T-helper 1 cell (primary cell): ENCODE measurements at regions not wholly inside any gene's neighbourhood (a gene's known extent, or its start where the extent isn't known, plus 50 kb on each side); places are given as distances from the start of the nearest gene placed in this dataset.

Experiments used
- DNase-seq, 5 donors: peaks; one replicate each; pipeline ENCODE4 v3.0.0-alpha.2; 2012 to 2020

DNA sequence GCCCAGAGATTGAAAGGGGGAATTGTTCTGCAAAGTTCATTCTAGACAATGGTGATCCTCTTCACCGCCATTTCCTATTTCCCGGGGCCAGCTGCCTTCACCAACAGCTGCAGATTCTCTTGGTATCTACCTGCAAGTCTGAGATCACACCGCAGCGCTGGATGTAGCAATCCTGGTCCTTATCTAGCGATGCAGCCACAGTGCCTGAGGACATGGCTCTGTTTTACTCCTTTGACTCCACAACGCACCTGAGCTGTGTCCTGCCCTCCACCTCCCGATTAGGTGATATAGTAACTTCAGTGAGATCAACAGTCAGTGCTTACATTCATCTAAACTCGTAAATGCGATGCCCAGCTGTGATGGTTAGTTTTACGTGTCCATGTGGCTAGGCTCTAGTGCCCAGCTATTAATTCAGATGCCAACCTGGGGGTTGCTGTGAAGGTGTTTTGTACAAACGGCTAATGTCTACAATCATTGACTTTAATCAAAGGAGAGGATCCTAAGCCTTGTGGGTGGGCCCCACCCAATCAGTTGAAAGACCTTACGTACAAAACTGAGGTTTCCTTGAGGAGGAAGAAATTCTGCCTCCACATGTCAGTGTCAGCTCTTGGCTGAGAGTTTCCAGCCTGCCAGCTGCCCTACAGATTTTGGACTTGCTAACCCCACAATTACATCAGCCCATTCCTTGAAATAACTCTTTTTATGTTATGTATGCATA is 189.8 kb downstream of the SH3BP4 start:
- DNase-seq: no peak

DNA sequence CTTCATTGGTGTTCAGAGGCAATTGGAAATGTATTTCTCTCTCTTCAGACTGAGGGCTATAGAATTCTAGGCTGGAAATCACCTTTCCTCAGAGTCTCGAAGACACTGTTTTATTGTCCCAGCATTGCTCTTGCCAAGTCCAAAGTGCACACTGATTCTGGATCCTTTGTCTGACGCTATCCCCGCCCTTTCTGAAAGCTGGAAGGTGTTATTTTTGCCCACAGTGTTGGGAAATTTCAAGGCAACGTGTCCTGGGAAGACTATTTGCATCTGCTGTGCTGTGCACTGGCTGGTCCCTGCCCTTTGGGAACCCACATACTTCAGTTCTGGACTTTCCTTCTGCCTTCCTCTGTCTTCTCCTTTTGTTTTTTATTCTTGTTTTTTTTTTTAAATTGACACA is 190.8 kb downstream of the SH3BP4 start:
- DNase-seq: no peak

DNA sequence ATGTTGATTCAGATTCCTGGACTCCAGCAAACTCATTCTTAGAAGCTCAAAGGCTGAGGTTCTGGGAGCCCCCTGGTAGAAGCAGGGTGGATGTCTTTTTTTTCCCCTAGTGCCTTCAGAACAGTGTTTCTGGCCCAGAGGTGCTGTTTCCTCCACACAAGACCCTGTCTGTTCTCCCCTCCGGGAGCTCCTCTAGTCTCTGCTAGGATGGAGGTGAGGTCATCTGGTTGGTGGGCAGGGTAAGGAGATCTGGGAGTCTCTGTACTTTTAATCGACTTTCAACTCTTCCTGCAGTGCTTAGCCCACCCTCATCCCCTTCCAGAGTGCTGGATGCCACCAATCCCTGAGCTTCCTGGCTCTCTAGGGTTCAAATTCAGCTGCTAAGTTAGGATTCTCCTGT is 192.0 kb downstream of the SH3BP4 start:
- no peak for DNase-seq

DNA sequence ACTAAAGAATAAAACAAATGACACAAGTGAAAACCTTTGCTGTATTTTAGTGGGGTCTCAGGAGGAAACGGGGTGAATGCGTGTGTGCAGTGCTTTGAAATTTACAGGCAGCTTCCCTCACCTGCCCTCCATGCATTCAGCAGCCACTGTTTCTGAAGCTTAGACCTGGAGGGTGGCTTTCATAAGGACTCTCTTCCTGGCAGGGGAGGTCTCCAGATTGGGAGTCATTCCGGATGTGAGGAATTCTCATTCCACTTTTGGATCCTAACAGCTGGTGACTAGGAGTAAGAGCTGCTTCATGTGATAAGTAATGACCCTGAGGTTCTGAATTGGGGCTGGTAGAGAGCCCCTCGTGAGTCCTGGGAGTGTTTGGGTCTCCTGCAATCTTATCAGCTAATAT is 192.5 kb downstream of the SH3BP4 start:
- no peak for DNase-seq

DNA sequence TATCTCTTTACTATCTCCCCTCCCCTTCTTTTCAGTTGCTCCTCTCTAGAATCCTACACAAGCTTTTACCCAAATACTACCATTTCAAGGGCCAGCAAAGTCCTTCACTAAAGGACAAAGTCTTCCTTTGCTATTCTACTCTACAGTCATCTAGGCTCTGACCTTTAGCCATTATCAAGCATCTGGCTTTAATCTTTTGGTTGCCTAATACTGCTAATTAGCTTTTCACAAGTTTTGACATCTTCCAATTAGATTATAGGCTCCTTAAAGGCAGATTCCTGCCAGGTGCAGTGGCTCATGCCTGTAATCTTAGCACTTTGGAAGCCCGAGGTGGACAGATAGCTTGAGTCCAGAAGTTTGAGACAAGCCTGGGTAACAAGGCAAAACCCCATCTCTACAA is 194.4 kb downstream of the SH3BP4 start:
- no peak for DNase-seq

DNA sequence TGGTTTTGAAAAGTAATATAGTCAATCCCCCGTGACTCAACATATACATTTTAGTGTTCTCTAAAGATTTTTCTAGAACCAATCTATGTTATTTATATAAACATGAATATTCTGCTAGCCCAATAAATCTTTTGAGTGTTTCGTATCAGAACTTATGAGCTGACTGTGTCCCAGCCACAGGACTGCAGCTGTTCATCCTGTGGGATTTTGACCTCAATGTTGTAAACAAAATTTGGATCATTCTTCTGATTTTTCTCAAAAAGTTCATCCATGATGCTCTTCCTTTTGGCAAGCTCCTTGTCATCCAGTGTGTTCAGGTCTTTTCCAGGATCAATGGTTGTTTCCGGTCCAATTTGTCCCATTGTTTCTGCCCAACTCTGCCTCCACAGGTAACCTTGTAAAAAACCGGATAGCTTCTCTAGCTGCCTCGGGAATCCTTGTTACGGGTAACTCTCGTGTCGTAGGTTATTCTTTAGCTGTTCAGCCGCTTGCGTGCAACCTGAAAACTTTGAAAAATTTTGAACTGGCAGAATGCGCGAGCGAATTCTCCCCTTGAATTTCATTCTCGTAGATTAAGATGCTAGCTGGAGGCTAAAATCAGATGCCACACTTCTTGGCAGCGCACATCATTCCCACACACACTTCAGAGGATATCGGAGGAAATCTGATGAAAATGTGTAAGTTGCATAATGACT is 195.2 kb downstream of the SH3BP4 start:
- DNase-seq: no peak

DNA sequence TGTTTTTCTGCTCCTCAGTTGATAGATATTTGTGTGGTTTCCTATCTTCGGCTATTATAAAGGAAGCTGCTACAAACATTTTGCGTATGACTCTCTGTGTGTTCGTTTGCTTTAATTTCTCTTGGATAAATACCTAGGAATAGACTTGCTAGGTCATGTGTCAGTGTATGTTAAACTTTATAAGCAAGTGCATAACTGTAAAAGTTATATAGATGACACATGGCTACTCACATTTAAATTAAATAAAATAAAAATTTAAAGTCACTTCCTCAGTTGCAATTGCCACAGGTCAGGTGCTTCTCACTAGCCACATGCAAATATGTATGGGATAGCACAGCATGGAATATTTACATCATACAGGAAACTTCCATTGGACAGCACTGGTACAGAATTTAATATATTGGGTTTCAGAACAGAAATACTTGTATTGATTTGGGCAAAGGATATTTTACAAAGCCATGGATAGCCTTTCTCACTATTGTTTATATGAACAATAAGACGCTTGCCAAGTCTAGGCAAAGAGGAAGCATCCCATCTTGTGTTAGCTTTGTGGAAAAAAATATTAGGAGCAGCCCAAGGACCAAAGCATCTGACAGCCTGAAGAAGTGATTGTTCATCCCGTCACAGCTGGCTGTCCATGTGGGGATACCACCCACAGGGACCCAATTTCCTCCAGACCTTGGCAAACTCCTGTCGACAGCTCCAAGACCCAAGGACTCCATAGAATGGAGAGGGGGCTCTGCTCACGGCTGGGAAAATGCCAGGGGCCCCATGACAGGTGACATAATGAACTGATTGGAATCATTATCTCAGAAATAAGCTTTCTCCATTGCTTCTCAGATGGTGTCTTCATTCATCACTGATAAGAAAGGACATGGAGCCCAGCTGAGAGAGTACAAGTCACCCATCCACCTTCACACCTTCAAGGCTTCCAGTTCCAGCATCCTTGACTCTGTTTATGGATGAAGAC is 196.7 kb downstream of the SH3BP4 start:
- DNase-seq: no peak

DNA sequence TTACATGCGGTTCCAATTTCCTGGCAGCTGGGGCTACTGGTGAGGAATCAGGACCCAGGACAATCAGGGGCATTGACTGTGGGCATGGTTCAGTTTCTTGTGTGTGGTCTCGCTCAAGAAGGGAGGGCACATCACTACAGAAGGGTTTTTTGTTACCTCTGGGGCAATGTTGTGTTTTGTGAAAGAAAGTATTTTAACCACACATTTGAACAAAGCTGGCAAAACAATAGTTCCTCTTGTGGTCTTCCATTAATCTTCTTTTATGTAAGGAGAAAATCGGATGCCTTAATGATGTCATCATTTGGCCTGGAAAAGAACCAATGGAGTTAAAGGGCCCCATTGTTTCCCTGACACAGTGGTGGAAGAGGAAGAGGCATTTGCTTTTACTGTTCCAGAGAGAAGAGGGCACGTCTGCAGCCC is 197.4 kb downstream of the SH3BP4 start:
- no peak for DNase-seq

DNA sequence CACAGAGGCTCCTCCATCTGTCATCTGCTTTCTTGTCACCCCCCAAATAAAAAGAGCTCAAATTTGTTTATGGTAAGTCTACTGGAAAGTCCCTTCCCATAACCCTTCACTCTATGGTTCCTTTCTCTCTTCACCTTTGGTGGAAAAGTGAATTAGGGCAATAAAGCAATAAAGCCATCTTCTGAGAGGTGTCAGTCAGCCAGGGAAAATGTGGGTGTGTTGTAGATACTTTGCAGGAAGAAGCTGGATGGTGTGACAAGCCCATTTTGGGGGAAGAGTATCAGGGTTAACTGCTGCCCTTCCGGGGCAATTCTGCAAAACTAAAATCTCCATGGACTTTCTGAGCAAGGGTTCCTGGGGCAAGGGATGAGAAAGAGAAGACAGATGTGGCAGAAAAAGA is 197.9 kb downstream of the SH3BP4 start:
- DNase-seq: no peak

DNA sequence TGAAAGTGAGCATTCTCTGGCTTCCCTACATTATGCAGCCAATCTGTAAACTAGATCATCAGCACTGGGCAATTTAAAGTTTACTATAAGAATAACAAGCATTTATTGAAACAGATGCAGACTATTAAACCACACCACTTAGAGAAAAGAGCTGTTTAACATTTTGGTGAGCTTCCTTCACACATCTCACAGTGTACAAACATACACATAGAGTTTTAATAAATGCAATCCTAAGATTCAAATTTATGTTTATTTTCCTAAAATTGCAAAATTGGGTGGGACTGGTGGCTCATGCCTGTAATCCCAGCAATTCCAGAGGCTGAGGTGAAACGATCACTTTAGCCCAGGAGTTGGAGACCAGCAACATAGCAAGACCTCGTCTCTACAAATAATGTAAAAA is 199.3 kb downstream of the SH3BP4 start:
- no peak for DNase-seq

DNA sequence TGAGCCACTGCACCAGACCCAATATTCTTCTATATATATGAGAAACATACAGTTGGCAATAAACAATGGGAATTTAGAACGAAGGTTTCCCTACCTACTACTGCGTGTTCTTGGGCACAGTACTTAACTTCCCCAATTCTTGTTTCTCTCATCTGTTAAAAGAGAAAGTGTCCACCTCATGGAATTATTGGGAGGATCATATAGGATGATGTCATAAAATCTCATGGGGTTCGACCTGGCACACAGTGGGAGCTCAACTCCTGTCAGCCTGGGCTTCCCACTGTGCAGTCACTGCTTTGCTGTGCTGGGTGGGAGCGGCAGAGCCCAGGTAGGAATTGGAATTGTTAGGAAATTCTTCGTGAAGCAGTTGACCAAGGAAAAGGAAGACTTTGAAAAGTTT is 203.3 kb downstream of the SH3BP4 start:
- DNase-seq: no peak

DNA sequence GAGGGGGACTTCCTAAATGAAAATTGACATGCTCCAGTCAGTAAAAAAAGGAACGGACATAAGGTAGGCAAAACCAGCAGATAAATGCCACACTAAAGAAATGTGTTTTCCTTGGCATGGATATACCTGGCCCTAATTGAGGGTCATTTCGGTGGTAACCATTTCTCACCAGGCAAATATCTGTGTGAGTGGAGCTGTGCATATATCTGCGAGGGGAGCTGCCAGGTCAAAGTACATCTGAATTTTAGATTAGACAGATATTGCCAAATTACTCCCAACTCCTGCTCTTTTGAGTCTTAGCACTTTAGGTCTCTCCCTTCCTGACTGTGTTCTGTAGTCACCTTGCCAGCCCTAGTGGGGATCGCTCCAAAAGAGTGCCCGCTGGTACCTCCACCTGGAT is 204.2 kb downstream of the SH3BP4 start:
- DNase-seq: no peak

DNA sequence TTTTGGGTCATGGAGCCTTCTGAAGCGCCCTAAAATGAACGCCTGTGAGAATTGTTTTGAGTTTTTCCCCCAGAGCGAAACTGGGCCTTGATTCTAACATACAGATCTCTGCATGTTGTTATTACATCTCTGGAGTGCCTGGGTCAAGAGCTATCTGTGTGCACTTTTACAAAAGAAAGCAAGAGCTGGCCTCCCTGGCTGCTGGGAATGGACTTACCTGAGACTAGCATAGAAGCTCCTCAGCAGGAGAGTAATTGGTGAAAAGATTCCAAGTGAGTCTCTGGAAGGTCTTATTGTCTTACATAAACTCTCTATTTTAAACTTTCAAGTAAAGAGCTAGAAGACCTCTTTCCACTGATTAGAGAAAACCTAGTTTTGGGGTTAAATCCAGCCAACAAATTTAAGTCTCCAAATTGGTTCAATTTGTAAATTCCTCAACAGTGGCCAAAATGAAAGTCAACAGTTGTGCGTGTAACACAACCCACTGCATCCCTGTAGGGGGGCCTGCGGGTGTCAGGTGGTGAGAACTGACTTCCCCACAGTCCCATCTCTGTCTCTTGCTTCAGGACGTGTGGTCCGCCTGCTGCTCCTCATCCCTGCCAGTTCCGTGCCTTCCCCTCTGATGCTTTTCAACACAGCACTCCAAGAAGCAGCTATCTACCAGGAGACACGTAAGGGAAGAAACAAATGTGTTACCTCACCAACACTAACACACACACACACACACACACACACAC is 206.1 kb downstream of the SH3BP4 start:
- no peak for DNase-seq

DNA sequence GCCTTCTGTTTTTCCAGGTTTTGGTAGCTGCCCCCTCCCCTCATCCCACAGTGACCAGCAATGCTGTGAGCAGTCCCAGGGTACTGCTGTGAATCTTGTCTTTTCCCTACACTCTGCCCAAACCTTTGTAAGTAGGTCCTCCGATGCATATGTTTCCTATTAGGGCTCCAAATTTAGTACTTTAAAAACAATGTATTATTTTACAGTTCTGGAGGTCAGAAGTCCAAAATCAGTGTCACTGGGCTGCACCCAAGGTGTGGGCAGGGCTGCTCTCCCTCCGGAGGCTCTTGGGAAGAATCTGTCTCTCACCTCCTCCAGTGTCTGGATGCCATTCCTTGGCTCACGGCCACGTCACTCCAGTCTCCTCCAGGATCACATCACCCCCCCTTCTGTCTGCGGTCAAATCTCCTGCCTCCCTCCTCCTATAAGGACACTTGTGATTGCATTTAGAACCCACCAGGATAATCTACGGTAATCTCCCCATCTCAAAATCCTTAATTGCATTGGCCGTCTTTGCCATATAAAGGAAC is 208.5 kb downstream of the SH3BP4 start:
- DNase-seq: no peak

DNA sequence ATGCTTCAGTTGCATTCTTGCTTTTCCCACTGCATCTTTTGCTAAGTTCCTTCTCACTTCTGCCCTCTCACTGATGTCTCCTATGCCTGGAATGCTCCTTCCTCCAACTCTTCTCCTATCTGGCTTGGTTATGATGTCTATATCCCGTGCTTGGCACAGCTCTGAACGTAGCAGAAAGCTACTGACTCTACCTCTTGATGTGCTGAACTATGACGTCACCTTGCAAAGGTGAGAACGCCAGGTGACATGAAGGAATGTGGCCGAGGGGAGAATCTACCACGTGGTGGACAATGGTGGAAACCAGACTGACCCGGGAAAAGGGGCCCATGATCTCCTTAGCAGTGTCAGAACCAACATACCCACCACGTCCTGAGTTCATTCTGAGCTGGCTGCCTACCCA is 209.7 kb downstream of the SH3BP4 start:
- no peak for DNase-seq

DNA sequence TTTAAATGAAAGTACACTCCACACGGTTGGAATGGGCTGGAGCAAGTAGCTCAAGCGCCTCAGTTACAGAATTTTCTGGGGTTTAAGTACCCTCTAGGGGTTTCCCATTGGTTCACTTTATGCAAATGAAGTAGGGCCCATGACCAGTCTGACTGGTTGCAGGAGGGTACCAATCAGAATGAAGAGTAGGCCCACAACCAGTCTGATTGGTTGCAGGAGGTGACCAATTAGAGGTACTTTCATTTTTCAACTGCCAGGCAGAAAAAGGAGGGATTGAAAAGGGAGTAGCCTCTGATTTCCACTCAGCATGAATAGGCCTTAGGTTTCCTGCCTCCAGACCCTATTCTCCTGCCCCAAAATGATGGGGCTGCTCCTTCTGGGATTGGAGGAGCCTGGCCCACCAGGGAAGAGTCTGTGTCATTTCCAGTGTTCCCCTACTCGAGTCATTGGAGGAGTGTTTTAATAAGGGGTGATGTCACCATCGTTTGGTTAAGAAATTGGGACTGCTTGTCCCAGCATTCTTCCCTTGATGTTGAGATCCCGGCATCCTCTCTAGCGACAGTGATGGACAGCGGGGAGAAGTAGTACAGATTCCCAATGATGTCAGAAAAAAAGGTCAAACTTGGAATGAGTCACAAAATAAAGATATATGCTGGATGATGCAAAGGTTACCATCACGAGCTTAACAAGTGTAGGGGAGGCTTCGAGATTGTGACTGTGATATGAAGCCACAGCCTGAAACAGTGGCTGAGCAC is 210.4 kb downstream of the SH3BP4 start:
- no peak for DNase-seq

DNA sequence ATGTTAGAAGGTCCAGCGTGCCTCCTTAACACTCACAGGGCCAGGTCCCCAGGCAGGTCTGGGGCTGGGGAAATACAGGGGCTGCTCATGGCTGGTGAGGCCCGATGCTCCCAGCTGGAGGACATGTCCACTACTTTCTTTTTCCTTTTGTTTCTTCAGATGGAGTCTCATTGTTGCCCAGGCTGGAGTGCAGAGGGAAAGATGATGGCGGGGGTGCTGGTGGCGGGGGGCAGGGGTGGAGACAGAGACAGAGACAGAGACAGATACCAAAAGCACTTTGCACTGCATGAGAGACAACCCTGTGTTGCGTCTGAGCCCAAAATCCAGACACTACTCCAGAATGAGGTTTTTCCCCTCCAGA is 211.0 kb downstream of the SH3BP4 start:
- no peak for DNase-seq

DNA sequence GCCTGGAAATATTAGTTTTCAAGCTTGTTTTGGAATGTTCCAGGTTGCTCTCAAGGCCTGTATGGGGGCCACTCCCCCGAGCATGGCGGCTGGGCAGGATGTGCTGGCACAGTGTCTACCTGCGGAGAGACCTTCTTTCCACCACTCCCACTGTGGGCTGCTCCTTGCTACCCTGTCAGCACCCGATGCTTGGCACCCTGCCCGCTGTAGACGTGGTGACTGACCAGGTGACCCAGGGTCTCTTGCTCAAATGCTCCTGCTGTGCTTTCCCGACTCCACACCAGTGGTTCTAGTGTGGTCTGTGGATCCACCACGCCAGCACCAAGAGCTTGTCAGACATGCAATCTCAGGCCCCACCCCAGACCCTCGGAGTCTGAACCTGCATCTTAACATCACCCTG is 213.3 kb downstream of the SH3BP4 start:
- no peak for DNase-seq

DNA sequence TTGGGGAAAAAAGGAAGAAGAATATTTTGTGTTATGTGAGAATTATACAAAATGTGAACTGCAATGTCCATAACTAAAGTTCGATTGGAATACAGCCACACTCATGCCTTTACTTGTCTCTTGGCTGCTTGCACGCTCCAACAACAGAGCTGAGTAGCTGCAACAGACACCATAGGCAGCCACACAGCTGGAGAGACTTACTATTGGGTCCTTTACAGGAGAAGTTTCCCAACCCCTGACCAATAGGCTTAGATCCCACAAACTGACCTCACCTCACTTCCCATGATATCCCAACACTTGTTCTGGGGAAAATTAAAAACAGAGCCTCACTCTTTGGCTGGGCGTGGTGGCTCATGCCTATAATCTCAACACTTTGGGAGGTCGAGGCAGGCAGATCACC is 213.8 kb downstream of the SH3BP4 start:
- DNase-seq: no peak

DNA sequence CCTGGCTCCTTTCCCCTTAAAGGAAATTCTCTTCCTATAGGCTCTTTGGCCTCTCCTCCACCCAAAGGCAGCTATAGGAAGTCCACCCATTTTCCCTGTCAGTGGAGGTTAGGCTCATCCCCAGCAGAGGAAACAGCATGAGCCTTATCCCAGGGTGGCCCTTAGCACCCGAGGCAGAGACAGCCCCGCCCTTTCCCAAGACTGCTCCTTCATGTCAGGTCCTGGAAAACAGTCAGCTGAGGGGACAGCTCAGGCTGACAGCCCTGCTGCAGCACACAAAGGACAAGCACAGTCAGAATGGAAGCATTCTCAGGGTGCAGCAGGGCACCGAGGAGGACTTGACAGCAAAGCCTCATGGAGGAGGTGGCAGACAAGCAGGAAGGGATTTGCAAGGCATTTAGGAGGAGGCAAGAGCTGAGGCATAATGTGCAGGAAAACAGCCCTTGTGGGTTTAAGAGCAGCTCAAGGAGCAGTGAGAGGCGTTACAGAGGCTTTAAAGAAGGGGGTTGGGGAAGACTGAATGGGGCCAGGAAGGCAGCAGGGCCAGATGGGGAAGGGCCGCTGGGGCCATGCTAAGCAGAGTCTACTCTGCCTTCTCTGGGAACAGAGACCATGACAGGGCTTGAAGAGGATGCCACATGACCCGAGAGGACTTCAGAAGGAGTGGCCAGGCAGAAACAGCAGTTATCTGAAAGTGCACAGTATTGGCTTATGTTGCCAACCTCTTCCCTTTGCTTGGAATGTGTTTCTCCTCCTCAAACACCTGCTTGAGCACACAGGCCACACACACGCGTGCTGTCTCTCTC is 216.6 kb downstream of the SH3BP4 start:
- DNase-seq: no peak

DNA sequence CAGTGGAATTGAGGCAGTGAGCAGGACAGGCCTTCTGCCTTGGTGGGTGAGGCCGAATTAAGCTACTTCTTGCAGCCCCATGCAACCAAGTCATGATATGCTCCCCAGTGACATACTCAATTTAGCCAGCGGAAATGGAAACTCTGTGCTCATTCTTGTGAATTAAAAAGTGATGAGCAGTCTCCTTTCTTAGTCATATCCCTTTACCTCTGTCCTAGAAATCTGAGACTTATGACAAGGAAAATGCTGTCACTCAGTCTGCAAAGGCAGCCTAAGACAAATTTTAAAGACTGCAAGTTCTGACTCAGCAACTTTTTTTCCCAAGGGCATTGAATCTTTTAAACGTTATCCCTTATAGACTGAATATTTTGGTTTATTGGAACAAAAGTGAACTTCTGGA is 218.2 kb downstream of the SH3BP4 start:
- DNase-seq: no peak
